Keratinocyte (primary cell): ENCODE measurements at regions not wholly inside any gene's neighbourhood (a gene's known extent, or its start where the extent isn't known, plus 50 kb on each side); places are given as distances from the start of the nearest gene placed in this dataset.

Experiments
- DNase-seq: peaks from one replicate; pipeline ENCODE4 v3.0.0-alpha.2; 2011; ENCODE audit warnings: low read depth, missing footprints, low spot score
- FAIRE-seq: peaks from 2 replicates; lab custom pipeline; 2011; peaks lifted over from hg19 to GRCh38; lab: Jason Lieb, UNC
- H2AFZ ChIP-seq: 2 replicates; pipeline ENCODE4 v1.6.0; 2012; ENCODE audit warnings: low read length, control low read depth, inconsistent platforms; ENCODE audit not compliant: control insufficient read depth
- H3K27ac ChIP-seq: 2 replicates; pipeline ENCODE4 v1.5.1; 2011; ENCODE audit warnings: low read length; ENCODE audit not compliant: control insufficient read depth, insufficient read depth
- H3K27me3 ChIP-seq: 3 replicates; pipeline ENCODE4 v1.6.0; 2011; ENCODE audit warnings: low read length; ENCODE audit not compliant: control insufficient read depth, insufficient read depth; ENCODE audit errors: extremely low read depth
- H3K36me3 ChIP-seq, 2 experiments: 2 replicates in 1 of 2; 3 replicates in 1 of 2; pipeline ENCODE4 v1.5.1; 2011; ENCODE audit warnings: low read length in 2 of 2, mild to moderate bottlenecking in 1 of 2; ENCODE audit not compliant: control insufficient read depth in 2 of 2, insufficient read depth in 2 of 2; ENCODE audit errors: extremely low read depth in 1 of 2
- H3K4me1 ChIP-seq: 3 replicates; pipeline ENCODE4 v1.5.1; 2011; ENCODE audit warnings: low read length; ENCODE audit not compliant: control insufficient read depth, insufficient read depth; ENCODE audit errors: extremely low read depth
- H3K4me2 ChIP-seq: 3 replicates; pipeline ENCODE4 v1.6.0; 2011; ENCODE audit warnings: low read depth, low read length; ENCODE audit not compliant: control insufficient read depth, insufficient read depth; ENCODE audit errors: extremely low read depth
- H3K4me3 ChIP-seq, 3 experiments: fragments of 200-600 bp in 1 of 3; sonication (generic) in 1 of 3; 2 replicates in 2 of 3; 3 replicates in 1 of 3; pipeline ENCODE4 v1.5.1; 2011 to 2016; ENCODE audit warnings: low read length in 3 of 3, mild to moderate bottlenecking in 3 of 3, control low read depth in 2 of 3, inconsistent platforms in 1 of 3, low read depth in 1 of 3, mixed read lengths in 1 of 3, mixed run types in 1 of 3, moderate library complexity in 1 of 3; ENCODE audit not compliant: control insufficient read depth in 2 of 3, insufficient read depth in 2 of 3; ENCODE audit errors: extremely low read depth in 1 of 3
- H3K79me2 ChIP-seq: 2 replicates; pipeline ENCODE4 v1.6.0; 2012; ENCODE audit warnings: low read length; ENCODE audit not compliant: control insufficient read depth, insufficient read depth
- H3K9ac ChIP-seq: 3 replicates; pipeline ENCODE4 v1.6.0; 2011; ENCODE audit warnings: low read length; ENCODE audit not compliant: control insufficient read depth, insufficient read depth; ENCODE audit errors: extremely low read depth
- H3K9me1 ChIP-seq: 3 replicates; pipeline ENCODE4 v1.6.0; 2011; ENCODE audit warnings: low read length; ENCODE audit not compliant: control insufficient read depth, insufficient read depth; ENCODE audit errors: extremely low read depth
- H3K9me3 ChIP-seq: 2 replicates; pipeline ENCODE4 v1.5.1; 2012; ENCODE audit warnings: low read depth, low read length; ENCODE audit not compliant: control insufficient read depth
- H4K20me1 ChIP-seq: 3 replicates; pipeline ENCODE4 v1.6.0; 2011; ENCODE audit warnings: low read length; ENCODE audit not compliant: control insufficient read depth, insufficient read depth; ENCODE audit errors: extremely low read depth
- CTCF ChIP-seq, 3 experiments: IDR thresholded peaks in 1 of 3; conservative IDR thresholded peaks in 1 of 3; optimal IDR thresholded peaks in 1 of 3; 2 replicates in 2 of 3; 3 replicates in 1 of 3; pipeline versions ENCODE3 to v1.5.1; 2011; ENCODE audit warnings: low read length in 3 of 3, mild to moderate bottlenecking in 3 of 3, moderate library complexity in 2 of 3, control low read depth in 1 of 3, inconsistent platforms in 1 of 3; ENCODE audit not compliant: insufficient read depth in 2 of 3; ENCODE audit errors: extremely low read depth in 1 of 3
- EZH2 ChIP-seq: IDR thresholded peaks from one replicate; pipeline ENCODE4 v1.6.1; 2012; ENCODE audit warnings: inconsistent platforms, mild to moderate bottlenecking, low read length, moderate library complexity
- dilution Hi-C: fragments of 300-500 bp; cut with MboI; formaldehyde crosslinking; loops from one replicate; pipeline ENCODE4 v1.7.0; 2020; ENCODE audit warnings: low sequenced_read_pairs; ENCODE audit not compliant: extremely low pct_ligation_motif_present

- Histone ChIP-seq H2AFZ (no peak overlapping the region), H3K27ac (no peak overlapping the region), H3K79me2 (no peaks in the 10 kb centered on the region), H4K20me1 (no peaks in the 10 kb centered on the region), H3K4me2 (no peak overlapping the region), H3K4me3 (no peak overlapping the region), H3K9me1 (no peaks in the 10 kb centered on the region), H3K4me1 (no peaks in the 10 kb centered on the region), H3K27me3 (peaks cover 6% of the 10 kb centered on the region), H3K36me3 (no peaks in the 10 kb centered on the region), H3K9me3 (no peaks in the 10 kb centered on the region), H3K9ac (no peak overlapping the region)
- dilution Hi-C loops, result no loop called here
- FAIRE-seq, result no peak
- TF ChIP-seq CTCF (optimal IDR thresholded peaks at IDR 0.05 in 1 of 3, IDR thresholded peaks at IDR 0.05 in 1 of 3, conservative IDR thresholded peaks at IDR 0.05 in 1 of 3; ENCODE audit: extremely low read depth in 1 of 3, insufficient read depth in 2 of 3, low read length in 3 of 3) (no peak), EZH2 (no peak)
- DNase-seq, result no peak
Observed at GRCh38 chr20:48564982-48565539, 262.7 kb downstream of the PREX1 start.

DNA sequence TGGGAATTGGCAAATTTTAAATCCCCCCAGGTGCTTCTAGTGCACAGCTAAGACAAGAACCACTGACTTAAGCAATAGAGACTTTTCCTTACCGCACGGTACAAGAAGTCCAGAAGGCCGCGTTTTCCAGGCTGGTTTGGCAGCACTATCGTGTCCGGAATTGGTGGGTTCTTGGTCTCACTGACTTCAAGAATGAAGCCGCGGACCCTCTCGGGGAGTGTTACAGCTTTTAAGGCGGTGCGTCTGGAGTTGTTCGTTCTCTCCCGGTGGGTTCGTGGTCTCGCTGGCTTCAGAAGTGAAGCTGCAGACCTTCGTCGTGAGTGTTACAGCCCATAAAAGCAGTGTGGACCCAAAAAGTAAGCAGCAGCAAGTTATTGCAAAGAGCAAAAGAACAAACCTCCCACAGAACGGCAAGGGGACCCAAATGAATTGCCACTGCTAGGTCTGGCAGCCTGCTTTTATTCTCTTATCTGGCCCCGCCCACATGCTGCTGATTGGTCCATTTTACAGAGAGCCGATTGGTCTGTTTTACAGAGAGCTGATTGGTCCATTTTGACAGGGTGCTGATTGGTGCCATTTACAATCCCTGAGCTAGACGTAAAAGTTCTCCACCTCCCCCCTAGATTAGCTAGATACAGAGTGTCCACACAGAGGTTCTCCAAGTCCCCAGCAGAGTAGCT is 264.5 kb downstream of the PREX1 start:
- no peak for DNase-seq
- H4K20me1 ChIP-seq, result no peaks in the 10 kb centered on the region
- no peak overlapping the region for H2AFZ ChIP-seq
- no peaks in the 10 kb centered on the region for H3K36me3 ChIP-seq
- H3K9me1 ChIP-seq, result no peaks in the 10 kb centered on the region
- no peaks in the 10 kb centered on the region for H3K9me3 ChIP-seq
- FAIRE-seq, result no peak
- H3K4me3 ChIP-seq, result no peak overlapping the region
- TF ChIP-seq CTCF (optimal IDR thresholded peaks at IDR 0.05 in 1 of 3, IDR thresholded peaks at IDR 0.05 in 1 of 3, conservative IDR thresholded peaks at IDR 0.05 in 1 of 3; ENCODE audit: extremely low read depth in 1 of 3, insufficient read depth in 2 of 3, low read length in 3 of 3), result no peak
- TF ChIP-seq EZH2, result no peak
- H3K27me3 ChIP-seq, result no peaks in the 10 kb centered on the region
- H3K9ac ChIP-seq, result no peak overlapping the region
- dilution Hi-C loops, result no loop called here
- no peaks in the 10 kb centered on the region for H3K4me1 ChIP-seq
- no peak overlapping the region for H3K4me2 ChIP-seq
- H3K79me2 ChIP-seq, result no peaks in the 10 kb centered on the region
- H3K27ac ChIP-seq, result no peak overlapping the region
